ENCODE measurements at regions not wholly inside any gene's neighbourhood (a gene's known extent, or its start where the extent isn't known, plus 50 kb on each side); places are given as distances from the start of the nearest gene placed in this dataset.

DNA sequence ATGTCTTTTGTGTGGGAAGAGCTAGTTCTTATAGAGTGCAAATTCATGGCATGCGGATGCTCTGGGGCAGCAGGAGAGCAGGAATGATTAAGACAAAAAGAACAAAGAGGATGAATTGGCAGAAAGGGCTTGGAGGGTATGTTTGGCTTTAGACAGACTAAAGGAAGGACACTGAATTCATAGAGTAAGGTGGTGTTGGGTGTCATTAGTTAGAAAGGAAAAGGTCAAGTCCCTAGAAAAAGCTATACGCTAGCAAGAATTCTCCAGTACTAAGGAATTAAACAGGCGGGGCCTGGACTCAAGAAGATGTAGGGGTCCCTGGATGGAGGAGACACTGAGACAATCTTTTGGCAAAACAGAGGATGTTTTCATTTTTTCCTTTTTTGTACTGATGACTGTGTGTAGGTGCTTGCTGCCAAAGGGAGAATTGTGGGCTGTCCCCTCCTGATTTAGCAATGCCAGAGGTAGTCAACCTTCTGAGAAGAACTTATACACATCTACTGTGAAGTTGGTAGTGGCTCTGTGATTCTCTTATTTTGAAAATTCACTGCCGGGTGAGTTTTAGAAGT lies 391.0 kb downstream of the SPRY1 start:
- Mint-ChIP-seq H3K27ac (no peak overlapping the region), H3K4me3 (no peak overlapping the region), H3K27me3 (no peaks in the 10 kb centered on the region), H3K9me3 (ENCODE audit: low read depth) (no peaks in the 10 kb centered on the region), H3K4me1 (ENCODE audit: low read depth) (no peaks in the 10 kb centered on the region), H3K36me3 (no peaks in the 10 kb centered on the region)

- Mint-ChIP-seq H3K36me3 (no peaks in the 10 kb centered on the region), H3K9me3 (ENCODE audit: low read depth) (no peaks in the 10 kb centered on the region), H3K27ac (no peak overlapping the region), H3K4me3 (no peak overlapping the region), H3K4me1 (ENCODE audit: low read depth) (no peaks in the 10 kb centered on the region), H3K27me3 (no peaks in the 10 kb centered on the region)
Measured at GRCh38 chr4:123788577-123788976, 392.0 kb downstream of the SPRY1 start.

DNA sequence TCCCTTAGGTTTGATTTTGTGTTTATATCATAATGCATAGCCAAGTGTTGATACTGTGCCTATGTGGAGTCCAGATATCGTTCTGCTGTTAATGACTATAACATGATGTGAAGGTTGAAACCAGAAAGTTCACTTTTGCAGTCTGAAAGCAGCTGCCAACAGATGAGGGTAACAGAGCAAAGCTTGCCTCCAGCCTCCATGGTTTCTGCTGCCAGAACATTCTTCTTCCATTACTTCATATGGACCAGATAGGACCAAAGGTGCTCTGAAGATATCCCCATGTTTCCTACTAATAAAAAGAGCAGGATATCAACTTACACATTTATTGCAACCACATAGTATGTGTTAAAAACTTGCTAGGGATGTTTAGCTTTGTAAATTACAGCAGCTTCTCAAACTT lies 394.1 kb downstream of the SPRY1 start:
- H3K4me1 Mint-ChIP-seq (ENCODE audit: low read depth): no peaks in the 10 kb centered on the region
- no peaks in the 10 kb centered on the region for H3K36me3 Mint-ChIP-seq
- no peaks in the 10 kb centered on the region for H3K9me3 Mint-ChIP-seq (ENCODE audit: low read depth)
- H3K27me3 Mint-ChIP-seq: peaks cover 2% of the 10 kb centered on the region
- H3K27ac Mint-ChIP-seq: no peak overlapping the region
- no peak overlapping the region for H3K4me3 Mint-ChIP-seq

GRCh38 chr4:123802082-123802645 lies 405.6 kb downstream of the SPRY1 start:
- Mint-ChIP-seq H3K9me3 (ENCODE audit: low read depth) (no peaks in the 10 kb centered on the region), H3K27me3 (peaks cover 6% of the 10 kb centered on the region), H3K27ac (no peak overlapping the region), H3K4me1 (ENCODE audit: low read depth) (no peaks in the 10 kb centered on the region), H3K36me3 (no peaks in the 10 kb centered on the region), H3K4me3 (no peak overlapping the region)

GRCh38 chr4:123802933-123803332 lies 406.3 kb downstream of the SPRY1 start:
- Mint-ChIP-seq H3K9me3 (ENCODE audit: low read depth) (no peaks in the 10 kb centered on the region), H3K36me3 (no peaks in the 10 kb centered on the region), H3K27ac (no peak overlapping the region), H3K4me3 (no peak overlapping the region), H3K27me3 (peaks cover 5% of the 10 kb centered on the region), H3K4me1 (ENCODE audit: low read depth) (no peaks in the 10 kb centered on the region)

GRCh38 chr4:123804196-123804721 lies 407.7 kb downstream of the SPRY1 start:
- Mint-ChIP-seq H3K4me3 (no peak overlapping the region), H3K36me3 (no peaks in the 10 kb centered on the region), H3K27me3 (peaks cover 5% of the 10 kb centered on the region), H3K4me1 (ENCODE audit: low read depth) (no peaks in the 10 kb centered on the region), H3K27ac (no peak overlapping the region), H3K9me3 (ENCODE audit: low read depth) (no peaks in the 10 kb centered on the region)

DNA sequence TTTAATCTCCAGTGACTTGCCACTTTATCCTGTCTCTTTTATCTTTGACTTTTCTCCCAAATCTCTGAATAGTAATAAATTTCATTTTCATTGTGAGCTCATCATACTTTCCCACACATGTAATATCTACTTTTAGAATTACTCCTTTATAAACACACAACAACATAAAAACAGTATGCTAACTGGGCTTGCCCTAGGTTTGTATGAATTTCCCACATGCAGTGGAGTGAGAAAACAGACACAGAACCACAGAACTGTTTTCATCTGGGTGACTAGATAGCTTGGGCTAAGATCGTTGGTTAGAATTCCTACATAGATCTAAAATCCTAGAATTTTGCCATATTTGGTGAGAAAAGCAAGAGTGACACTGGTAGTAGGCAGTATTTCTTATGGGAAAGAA lies 409.5 kb downstream of the SPRY1 start:
- no peak overlapping the region for H3K27ac Mint-ChIP-seq
- H3K9me3 Mint-ChIP-seq (ENCODE audit: low read depth): no peaks in the 10 kb centered on the region
- peaks cover 5% of the 10 kb centered on the region for H3K27me3 Mint-ChIP-seq
- no peaks in the 10 kb centered on the region for H3K36me3 Mint-ChIP-seq
- H3K4me3 Mint-ChIP-seq: no peak overlapping the region
- no peaks in the 10 kb centered on the region for H3K4me1 Mint-ChIP-seq (ENCODE audit: low read depth)

DNA sequence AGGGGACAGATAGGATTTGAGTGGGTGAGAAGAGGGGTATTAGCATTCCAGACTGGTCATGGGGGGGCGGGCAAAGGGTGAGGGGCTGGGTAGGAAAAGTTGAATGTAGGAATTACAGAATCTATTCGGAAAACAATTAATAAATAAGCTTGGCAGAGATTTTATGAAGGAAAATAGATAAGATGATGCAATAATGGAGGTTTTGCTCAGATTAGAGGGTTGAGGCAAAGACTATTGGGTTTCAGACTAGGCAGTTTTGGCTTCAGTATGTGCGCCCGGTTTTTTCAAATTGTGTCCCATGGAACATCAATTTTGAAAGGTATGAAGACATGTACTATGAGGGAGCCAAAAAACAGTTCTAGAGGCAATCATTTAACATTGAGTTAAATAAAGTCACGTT lies 410.6 kb downstream of the SPRY1 start:
- no peak overlapping the region for H3K4me3 Mint-ChIP-seq
- no peaks in the 10 kb centered on the region for H3K9me3 Mint-ChIP-seq (ENCODE audit: low read depth)
- peaks cover 5% of the 10 kb centered on the region for H3K27me3 Mint-ChIP-seq
- H3K27ac Mint-ChIP-seq: no peak overlapping the region
- H3K4me1 Mint-ChIP-seq (ENCODE audit: low read depth): peaks cover 2% of the 10 kb centered on the region
- H3K36me3 Mint-ChIP-seq: no peaks in the 10 kb centered on the region

GRCh38 chr4:123807866-123808265 lies 411.3 kb downstream of the SPRY1 start:
- H3K4me1 Mint-ChIP-seq (ENCODE audit: low read depth): peaks cover 2% of the 10 kb centered on the region
- H3K27me3 Mint-ChIP-seq: peaks cover 7% of the 10 kb centered on the region
- no peaks in the 10 kb centered on the region for H3K36me3 Mint-ChIP-seq
- no peak overlapping the region for H3K4me3 Mint-ChIP-seq
- H3K9me3 Mint-ChIP-seq (ENCODE audit: low read depth): no peaks in the 10 kb centered on the region
- H3K27ac Mint-ChIP-seq: no peak overlapping the region

GRCh38 chr4:123809864-123810263 lies 413.3 kb downstream of the SPRY1 start:
- Mint-ChIP-seq H3K27ac (no peak overlapping the region), H3K9me3 (ENCODE audit: low read depth) (no peaks in the 10 kb centered on the region), H3K4me1 (ENCODE audit: low read depth) (peaks cover 2% of the 10 kb centered on the region), H3K4me3 (no peak overlapping the region), H3K36me3 (no peaks in the 10 kb centered on the region), H3K27me3 (peaks cover 4% of the 10 kb centered on the region)

- no peaks in the 10 kb centered on the region for H3K36me3 Mint-ChIP-seq
- H3K27ac Mint-ChIP-seq: no peak overlapping the region
- H3K27me3 Mint-ChIP-seq: peaks cover 4% of the 10 kb centered on the region
- H3K9me3 Mint-ChIP-seq (ENCODE audit: low read depth): no peaks in the 10 kb centered on the region
- H3K4me1 Mint-ChIP-seq (ENCODE audit: low read depth): peaks cover 2% of the 10 kb centered on the region
- H3K4me3 Mint-ChIP-seq: no peak overlapping the region
Measured at GRCh38 chr4:123812066-123812390, 415.4 kb downstream of the SPRY1 start.

GRCh38 chr4:123813901-123814300 lies 417.3 kb downstream of the SPRY1 start:
- Mint-ChIP-seq H3K9me3 (ENCODE audit: low read depth) (no peaks in the 10 kb centered on the region), H3K4me3 (no peak overlapping the region), H3K27ac (no peak overlapping the region), H3K4me1 (ENCODE audit: low read depth) (peaks cover 2% of the 10 kb centered on the region), H3K27me3 (peaks cover 4% of the 10 kb centered on the region), H3K36me3 (no peaks in the 10 kb centered on the region)

- no peaks in the 10 kb centered on the region for H3K36me3 Mint-ChIP-seq
- H3K9me3 Mint-ChIP-seq (ENCODE audit: low read depth): no peaks in the 10 kb centered on the region
- H3K4me3 Mint-ChIP-seq: no peak overlapping the region
- H3K4me1 Mint-ChIP-seq (ENCODE audit: low read depth): peaks cover 2% of the 10 kb centered on the region
- peaks cover 5% of the 10 kb centered on the region for H3K27me3 Mint-ChIP-seq
- H3K27ac Mint-ChIP-seq: no peak overlapping the region
Measured at GRCh38 chr4:123816462-123816861, 419.9 kb downstream of the SPRY1 start.

GRCh38 chr4:123817025-123817688 lies 420.6 kb downstream of the SPRY1 start:
- H3K27me3 Mint-ChIP-seq: peaks cover 3% of the 10 kb centered on the region
- no peaks in the 10 kb centered on the region for H3K4me1 Mint-ChIP-seq (ENCODE audit: low read depth)
- H3K4me3 Mint-ChIP-seq: no peak overlapping the region
- H3K36me3 Mint-ChIP-seq: no peaks in the 10 kb centered on the region
- H3K9me3 Mint-ChIP-seq (ENCODE audit: low read depth): no peaks in the 10 kb centered on the region
- H3K27ac Mint-ChIP-seq: no peak overlapping the region

- Mint-ChIP-seq H3K9me3 (ENCODE audit: low read depth) (no peaks in the 10 kb centered on the region), H3K27ac (no peak overlapping the region), H3K4me3 (no peak overlapping the region), H3K36me3 (no peaks in the 10 kb centered on the region), H3K4me1 (ENCODE audit: low read depth) (no peaks in the 10 kb centered on the region), H3K27me3 (peaks cover 5% of the 10 kb centered on the region)
Measured at GRCh38 chr4:123819362-123820035, 422.9 kb downstream of the SPRY1 start.

Data from activated naive CD8-positive, alpha-beta T cell (primary cell).